HG03457 (cell line): ENCODE measurements at regions not wholly inside any gene's neighbourhood (a gene's known extent, or its start where the extent isn't known, plus 50 kb on each side); places are given as distances from the start of the nearest gene placed in this dataset.
"Not testable (repeated sequence)": the region's sequence is repeated elsewhere in the genome, so short reads cannot be mapped to it uniquely, and the experiment has no call there.

Source experiments
- ATAC-seq: cut with Tn5 transposase; IDR thresholded peaks from one replicate; pipeline ENCODE4 v1.9.1; 2021; ENCODE audit warnings: moderate number of reproducible peaks; ENCODE audit not compliant: unreplicated experiment

- peak; percentile 100 for ATAC-seq
These were observed 454.6 kb upstream of the ZNG1F start for GRCh38 chr9:41643571-41644279.

GRCh38 chr9:41633726-41634125, 444.6 kb upstream of the ZNG1F start:
- not testable (repeated sequence) for ATAC-seq

DNA sequence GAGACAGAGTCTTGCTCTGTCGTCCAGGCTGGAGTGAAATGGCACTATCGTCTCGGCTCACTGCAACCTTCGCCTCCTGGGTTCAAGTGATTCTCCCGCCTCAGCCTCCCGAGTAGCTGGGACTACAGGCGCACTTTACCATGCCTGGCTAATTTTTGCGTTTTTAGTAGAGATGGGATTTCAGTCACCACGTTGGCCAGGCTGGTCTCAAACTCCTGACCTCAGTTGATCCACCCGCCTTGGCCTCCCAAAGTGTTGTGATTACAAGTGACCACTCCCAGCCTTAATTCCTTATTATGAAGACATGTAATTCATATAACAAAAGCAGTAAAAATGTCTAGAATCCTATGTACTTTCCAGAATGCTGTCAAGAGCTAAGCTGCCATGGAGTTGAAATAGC, 434.5 kb upstream of the ZNG1F start:
- ATAC-seq, result not testable (repeated sequence)

DNA sequence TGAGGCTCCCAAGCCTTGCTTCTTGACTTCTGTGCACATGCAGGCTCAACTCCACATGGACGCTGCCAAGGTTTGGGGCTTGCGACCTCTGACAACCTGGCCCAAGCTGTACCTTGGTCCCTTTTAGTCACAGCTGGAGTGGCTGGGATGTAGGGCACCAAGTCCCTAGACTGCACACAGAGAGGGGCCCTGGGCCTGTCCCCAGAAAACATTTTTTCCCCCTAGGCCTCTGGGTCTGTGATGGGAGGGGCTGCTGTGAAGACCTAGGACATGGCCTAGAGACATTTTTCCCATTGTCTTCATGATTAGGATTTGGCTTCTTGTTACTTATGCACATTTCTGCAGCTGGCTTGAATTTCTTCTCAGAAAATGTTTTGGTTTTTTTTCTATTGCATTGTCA, 430.1 kb upstream of the ZNG1F start:
- not testable (repeated sequence) for ATAC-seq

GRCh38 chr9:41606961-41607547, 417.9 kb upstream of the ZNG1F start:
- not testable (repeated sequence) for ATAC-seq

- not testable (repeated sequence) for ATAC-seq
These were observed 376.5 kb upstream of the ZNG1F start for GRCh38 chr9:41565572-41565971.
